ENCODE measurements at regions not wholly inside any gene's neighbourhood (a gene's known extent, or its start where the extent isn't known, plus 50 kb on each side); places are given as distances from the start of the nearest gene placed in this dataset.
"Not testable (repeated sequence)": the region's sequence is repeated elsewhere in the genome, so short reads cannot be mapped to it uniquely, and the experiment has no call there.

DNA sequence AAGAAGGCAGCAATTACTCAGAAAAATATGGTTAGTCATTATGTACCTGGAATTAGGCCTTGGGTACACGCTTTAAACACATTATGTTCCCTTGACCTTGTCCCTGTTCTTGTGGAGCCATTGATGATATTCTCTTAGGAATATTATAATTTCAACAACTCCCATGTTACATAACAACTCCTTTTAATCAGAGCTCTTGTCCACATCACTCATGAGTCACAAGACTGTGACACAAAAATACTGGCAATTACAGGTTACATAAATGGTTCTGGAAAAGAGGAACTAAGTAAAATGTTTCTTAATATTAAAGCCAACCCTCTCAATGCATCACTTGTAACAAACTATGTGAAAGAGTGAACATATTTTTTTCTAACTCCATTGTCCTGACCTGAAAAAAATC lies 143.8 kb upstream of the PCLO start:
- DNase-seq (ENCODE audit: low read depth): no peak

DNA sequence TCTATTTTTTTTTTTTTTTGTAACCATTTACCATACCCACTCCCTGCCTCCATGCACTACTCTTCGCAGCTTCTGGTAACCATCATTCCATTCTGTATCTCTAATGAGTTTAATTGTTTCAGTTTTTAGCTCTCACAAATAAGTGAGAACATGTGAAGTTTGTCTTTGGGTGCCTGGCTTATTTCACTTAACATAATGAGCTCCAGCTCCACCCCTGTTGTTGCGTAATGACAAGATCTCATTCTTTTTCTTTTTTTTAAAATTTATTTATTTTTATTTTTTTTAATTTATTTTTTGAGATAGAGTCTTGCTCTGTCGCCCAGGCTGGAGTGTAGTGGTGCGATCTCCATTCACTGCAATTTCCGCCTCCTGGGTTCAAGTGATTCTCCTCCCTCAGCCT lies 142.3 kb upstream of the PCLO start:
- no peak for DNase-seq (ENCODE audit: low read depth)

DNA sequence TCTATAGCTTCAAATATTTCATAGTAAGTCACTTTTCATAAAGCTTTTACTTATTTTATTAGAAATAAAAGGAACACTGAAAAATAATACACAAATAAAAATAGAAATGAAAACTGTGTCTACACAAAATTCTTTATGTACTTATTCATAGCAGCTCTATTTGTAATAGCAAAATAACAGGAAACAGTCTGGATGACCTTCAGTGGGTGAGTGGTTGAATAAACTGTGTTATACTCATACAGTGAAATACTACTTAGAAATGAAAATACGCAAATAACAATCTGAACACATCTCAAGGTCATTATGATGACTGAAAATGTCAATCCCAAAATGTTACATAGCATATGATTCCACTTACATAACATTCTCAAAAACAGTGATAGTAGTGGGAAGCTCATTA lies 138.7 kb upstream of the PCLO start:
- peak; percentile 13 for DNase-seq (ENCODE audit: low read depth)

DNA sequence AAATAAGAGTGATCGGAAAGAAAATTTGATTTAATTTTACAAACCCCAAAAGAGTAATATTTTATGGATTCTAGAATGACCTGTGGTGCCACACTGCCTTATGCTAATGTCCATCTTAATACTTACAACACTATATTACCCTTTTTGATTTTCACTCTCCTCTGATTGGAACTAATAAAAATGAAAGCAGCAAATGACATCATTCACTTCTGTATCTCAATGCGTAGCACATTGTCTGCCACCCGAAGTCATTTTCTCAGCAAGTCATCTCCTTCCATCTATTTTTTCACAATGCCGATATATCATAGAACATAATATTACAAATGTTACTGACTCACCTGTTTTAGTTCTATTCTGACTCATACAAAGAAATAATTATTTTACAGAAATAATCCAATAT lies 127.5 kb upstream of the PCLO start:
- DNase-seq (ENCODE audit: low read depth): no peak

DNA sequence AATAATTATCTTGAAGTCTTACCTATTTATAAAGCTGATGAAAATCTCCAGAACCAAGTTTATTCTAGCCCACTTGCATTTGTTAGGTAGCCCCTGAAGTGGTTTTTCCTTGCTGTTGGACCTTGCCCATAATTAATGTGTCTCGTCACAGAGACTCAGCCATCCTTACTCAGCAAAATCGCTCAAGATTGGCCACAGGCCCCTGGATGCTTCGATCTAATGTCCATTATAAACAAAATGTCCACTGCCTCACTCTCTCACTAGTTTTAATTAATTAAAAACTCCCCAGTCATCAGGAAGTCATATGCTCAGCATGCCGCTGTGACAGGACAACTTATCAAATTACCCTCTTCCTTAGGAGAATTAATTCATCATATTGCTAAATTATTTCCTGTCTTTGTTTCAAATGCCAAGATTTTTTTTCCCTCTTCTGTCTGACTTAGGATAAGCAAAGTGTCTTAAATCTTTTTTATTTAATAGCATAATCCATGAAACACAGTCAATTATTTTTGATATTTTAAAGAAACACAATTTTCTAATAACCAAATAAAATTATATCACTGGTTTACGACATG lies 126.8 kb upstream of the PCLO start:
- no peak for DNase-seq (ENCODE audit: low read depth)

DNA sequence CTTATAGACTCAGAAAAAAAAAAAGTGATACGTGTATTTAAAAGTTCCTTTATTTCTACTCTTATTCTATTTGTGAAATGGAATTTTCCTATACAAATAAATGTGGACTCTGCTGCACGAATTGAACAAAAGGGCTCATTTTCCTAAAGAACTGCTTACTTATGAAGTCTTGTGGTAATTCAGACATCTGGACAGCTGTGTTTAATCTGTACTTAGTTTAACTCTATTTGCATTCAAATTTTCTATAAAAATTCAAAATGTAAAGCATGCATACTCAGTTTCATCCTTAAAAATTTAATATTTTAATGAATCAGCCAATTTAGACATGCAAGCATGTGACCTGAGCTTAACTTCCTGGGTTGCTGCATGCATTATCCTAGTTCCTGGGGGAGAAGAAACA lies 118.0 kb upstream of the PCLO start:
- no peak for DNase-seq (ENCODE audit: low read depth)

DNA sequence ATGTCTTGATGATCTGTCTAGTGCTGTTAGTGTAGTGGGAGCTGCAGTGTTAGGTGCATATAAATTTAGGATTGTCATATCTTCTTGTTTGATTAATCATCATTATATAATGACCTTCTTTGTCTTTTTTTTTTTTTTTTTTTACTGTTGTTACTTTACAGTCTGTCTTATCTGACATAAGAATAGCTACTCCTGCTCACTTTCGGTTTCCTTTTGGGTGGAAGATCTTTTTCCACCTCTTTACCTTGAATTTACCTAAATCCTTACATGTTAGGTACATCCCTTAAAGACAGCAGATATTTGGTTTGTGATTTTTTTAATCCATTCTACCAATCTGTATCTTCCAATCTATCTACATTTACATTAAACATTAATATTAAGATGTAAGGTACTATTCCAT lies 113.6 kb upstream of the PCLO start:
- no peak for DNase-seq (ENCODE audit: low read depth)

DNA sequence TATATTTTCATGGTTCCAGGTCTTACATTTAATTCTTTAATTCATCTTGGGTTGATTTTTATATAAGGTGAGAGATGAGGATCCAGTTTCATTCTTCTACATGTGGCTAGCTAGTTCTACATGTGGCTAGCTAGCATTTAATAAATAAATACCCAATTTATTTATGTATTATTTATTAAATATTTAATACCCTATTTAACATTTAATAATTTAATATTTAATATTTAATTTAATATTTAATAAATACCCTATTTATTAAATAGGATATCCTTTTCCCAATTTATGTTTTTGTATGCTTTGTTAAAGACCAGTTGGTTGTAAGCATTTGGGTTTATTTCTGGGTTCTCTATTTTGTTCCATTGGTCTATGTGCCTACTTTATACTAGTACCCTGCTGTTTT lies 111.0 kb upstream of the PCLO start:
- DNase-seq (ENCODE audit: low read depth): no peak

DNA sequence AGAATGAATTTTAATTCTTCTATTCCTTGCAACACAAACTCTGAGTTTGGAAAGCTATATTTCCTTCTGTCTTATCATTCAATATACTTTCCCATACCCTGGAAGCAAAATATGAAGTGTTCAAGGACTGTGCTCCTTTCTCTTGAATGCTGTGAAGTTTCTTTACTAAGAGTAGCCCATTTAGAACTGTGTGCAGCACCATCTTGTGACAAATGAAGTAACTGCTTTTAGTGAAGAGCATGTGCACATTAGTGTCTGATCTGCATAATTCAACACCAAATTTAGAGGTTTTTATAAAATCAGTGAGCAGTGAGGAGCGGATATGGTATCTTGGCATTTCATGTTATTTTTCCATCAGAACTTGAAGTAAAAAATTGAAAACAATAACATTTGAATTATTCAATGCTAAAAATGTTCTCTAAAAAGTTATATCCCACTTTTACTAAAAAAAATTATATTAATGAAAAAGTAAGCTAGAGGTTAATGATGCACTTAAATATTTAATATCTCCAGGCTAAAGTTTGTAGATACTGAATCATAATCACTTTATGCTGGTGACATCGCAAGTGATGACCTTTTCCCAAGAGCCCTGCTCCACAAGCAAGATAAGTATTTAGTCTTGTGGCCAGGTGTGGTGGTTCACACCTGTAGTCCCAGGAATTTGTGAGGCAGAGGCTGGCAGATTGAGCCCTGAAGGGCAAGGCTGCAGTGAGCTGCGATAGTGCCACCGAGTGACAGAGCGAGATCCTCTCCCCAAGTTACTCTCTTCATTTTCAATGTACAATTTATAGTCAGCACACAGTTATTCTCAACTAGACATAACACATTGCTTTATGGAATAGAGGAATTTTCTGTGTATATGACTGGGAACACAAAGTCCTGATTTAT lies 108.8 kb upstream of the PCLO start:
- peak; percentile 37 for DNase-seq (ENCODE audit: low read depth)

DNA sequence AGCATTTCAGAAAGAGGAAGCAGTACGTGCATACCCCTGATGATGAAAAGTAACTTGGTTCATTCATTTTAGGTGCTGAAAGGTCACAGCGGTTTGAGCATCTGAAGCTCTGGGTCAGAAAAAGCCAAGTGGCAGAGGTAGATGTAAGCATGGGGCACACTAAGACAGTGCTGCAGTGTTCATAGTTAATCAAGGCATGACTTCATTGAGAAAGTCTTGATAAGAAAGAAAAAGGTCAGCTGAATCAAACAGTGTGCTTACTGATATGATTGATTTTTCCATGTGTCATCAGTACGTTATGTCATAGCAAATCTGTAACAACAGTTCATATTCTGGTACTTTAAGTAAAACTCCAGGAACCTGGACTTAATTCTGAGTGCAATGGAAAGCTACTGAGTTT lies 107.7 kb upstream of the PCLO start:
- DNase-seq (ENCODE audit: low read depth): no peak

DNA sequence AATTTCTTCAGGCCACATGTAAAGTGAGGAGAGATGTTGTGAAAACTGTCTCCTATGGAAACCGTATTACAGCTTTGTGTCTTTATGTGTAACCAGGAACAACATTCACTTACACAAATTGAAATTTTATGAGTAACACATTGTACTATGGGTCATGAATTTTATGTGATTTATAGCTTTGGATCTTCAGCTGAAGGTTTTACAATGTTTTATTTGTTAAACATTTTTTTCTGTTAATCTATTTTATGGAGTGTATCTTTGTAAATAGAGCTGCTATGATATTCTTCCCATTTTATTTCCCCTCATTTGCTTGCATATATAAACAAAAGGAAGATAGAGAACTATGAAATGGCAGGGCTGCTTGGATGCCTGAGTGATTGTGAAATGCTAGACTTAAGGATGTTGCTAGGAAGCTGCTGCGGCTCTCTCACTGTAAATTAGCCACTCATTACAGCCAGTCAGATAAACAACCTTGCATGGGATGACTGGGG lies 104.5 kb upstream of the PCLO start:
- peak; percentile 49 for DNase-seq (ENCODE audit: low read depth)

DNA sequence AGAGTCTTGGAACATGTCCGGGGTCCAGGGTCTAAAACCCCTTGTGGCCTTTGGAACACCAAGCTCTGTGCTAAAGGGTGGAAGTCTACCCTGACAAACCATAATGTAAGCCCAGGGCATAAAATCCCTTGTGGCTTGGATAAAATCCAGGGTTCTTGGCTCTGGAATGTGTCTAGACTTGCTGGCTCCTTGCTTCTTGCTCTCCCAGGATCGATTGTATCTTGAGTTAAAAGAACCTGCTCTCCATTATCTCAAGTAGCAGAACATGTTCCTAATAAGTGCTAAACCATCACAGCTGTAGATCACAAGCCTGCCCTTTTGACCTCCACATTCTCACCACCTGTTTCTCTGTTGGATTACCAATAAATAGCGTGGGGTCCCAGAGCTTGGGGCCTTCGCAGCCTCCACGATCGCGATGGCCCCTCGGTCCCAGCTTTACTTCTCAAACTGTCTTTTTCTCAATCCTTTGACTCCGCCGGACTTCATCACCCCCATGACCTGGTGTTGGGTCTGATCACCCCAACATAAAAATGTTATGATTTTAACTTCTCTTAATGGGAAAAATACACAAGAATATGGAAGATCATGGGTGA lies 100.9 kb upstream of the PCLO start:
- DNase-seq (ENCODE audit: low read depth): peak; percentile 71

DNA sequence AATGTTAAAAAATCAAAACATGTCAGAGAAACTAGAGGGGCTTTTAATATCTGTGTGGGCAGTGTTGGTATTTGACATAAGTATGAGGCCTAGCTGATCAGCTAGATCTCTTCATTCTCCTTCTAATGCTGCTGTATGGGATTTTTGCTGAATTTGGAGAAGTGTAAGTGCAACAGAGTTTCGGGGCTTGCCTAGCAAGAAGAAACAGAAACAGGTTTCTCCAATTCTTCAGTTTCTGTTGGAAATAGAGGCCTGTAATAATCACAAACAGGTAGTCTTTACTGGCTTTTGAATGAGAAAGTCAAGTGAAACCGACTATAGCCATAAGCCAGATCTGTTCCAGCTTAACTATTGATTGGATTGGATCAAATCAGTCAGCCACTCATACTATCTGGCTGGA lies 96.4 kb upstream of the PCLO start:
- no peak for DNase-seq (ENCODE audit: low read depth)

DNA sequence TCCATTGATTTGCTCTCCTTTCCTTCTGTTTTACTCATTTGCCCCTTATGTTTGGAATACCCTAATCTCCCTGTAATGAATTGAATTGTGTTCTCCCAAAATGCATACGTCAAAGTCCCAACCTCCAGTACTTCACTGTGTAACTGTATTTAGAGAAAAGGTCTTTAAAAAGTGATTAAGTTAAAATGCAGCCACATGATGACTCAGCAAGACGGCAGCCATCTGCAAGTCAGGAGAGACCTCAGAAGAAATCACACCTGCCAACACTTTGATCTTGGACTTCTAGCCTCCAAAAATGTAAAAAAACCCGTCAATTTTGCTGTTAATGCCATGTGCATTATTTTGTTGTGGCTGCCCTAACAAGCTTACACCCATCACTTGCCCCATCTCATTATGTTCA lies 85.3 kb upstream of the PCLO start:
- no peak for DNase-seq (ENCODE audit: low read depth)

DNA sequence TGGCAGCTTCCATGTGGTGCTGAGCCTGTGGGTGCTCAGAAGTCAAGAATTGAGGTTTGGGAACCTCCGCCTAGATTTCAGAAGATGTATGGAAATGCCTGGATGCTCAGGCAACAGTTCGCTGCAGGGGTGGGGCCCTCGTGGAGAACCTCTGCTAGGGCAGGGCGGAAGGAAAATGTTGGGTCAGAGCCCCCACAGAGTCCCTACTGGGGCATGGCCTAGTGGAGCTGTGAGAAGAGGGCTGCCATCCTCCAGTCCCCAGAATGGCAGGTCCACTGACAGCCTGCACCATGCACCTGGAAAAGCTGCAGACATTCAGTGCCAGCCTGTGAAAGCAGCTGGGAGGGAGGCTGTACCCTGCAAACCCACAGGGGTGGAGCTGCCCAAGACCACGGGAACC lies 56.5 kb upstream of the PCLO start:
- not testable (repeated sequence) for DNase-seq (ENCODE audit: low read depth)

DNA sequence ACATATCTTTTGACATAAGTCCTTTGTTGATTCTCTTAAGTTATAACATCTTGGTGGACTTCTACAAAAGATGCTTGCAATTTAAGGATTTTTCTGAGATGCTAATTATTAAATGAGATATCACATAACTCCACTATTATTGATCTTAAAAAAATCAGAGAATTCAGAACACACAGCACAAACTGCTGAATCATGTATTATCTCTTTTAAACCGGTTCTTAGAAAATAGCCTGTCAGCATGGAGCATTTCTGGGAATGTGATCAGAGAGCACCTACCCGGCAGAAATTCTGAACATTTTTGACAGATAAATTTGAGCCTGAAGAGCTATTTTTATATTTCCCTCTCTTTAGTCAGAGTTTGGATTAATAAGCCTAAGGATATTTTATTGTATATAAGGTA lies 50.2 kb upstream of the PCLO start:
- DNase-seq (ENCODE audit: low read depth): no peak

Measured in M059J (cell line).